Sigmoid colon (tissue), 4 donors: ENCODE measurements at regions not wholly inside any gene's neighbourhood (a gene's known extent, or its start where the extent isn't known, plus 50 kb on each side); places are given as distances from the start of the nearest gene placed in this dataset.

Source experiments
- CTCF ChIP-seq, 4 experiments: fragments of 450-650 bp in 3 of 4; fragments of 200-600 bp in 1 of 4; IDR thresholded peaks; one replicate each; pipeline ENCODE4 v1.5.1; 2016 to 2019; ENCODE audit warnings: antibody characterized with exemption in 4 of 4, mild to moderate bottlenecking in 3 of 4, moderate library complexity in 2 of 4
- EP300 ChIP-seq, 4 donors: sonication (generic); formaldehyde crosslinking; IDR thresholded peaks; one replicate each; pipeline ENCODE4 v1.6.1; 2017; ENCODE audit warnings: antibody characterized with exemption in 4 of 4
- POLR2A ChIP-seq, 2 donors: fragments of 450-650 bp; IDR thresholded peaks; one replicate each; pipeline ENCODE4 v1.6.1; 2016; ENCODE audit warnings: antibody characterized with exemption in 2 of 2, mild to moderate bottlenecking in 2 of 2, moderate library complexity in 2 of 2
- POLR2AphosphoS5 ChIP-seq, 4 donors: sonication (generic); formaldehyde crosslinking; IDR thresholded peaks; one replicate each; pipeline ENCODE4 v1.6.1; 2017; ENCODE audit warnings: antibody characterized with exemption in 4 of 4

GRCh38 chr6:132142768-132143167 lies 191.6 kb upstream of the CCN2 start:
- TF ChIP-seq CTCF (IDR thresholded peaks at IDR 0.05), result no peak
- no peak for TF ChIP-seq POLR2A (IDR thresholded peaks at IDR 0.05)
- TF ChIP-seq POLR2AphosphoS5 (IDR thresholded peaks at IDR 0.05), result no peak
- TF ChIP-seq EP300 (IDR thresholded peaks at IDR 0.05), result no peak
